HEK293 (cell line): ENCODE measurements at regions not wholly inside any gene's neighbourhood (a gene's known extent, or its start where the extent isn't known, plus 50 kb on each side); places are given as distances from the start of the nearest gene placed in this dataset.

Experiments used
- CTCF ChIA-PET: fragments of 350-600 bp; formaldehyde crosslinking; extraction: SDS; loops from one replicate; lab custom pipeline; 2021; ENCODE audit warnings: antibody characterized with exemption; lab: Yijun Ruan, JAX
- POLR2A ChIA-PET: fragments of 300-600 bp; formaldehyde crosslinking; extraction: SDS; loops from one replicate; lab custom pipeline; 2020; ENCODE audit warnings: antibody characterized with exemption, inconsistent platforms; lab: Yijun Ruan, JAX
- H3K27ac ChIP-seq: fragments of 200-500 bp; sonication (Bioruptor generic); 2 replicates; pipeline ENCODE4 v1.5.1; 2014; ENCODE audit warnings: low read depth, low read length, control low read depth, inconsistent platforms; ENCODE audit errors: extremely low read depth
- H3K36me3 ChIP-seq, 2 experiments: fragments of 200-500 bp in 1 of 2; sonication (Bioruptor generic) in 1 of 2; 1 replicate in 1 of 2; 2 replicates in 1 of 2; pipeline ENCODE4 v1.5.1; 2014 to 2017; ENCODE audit warnings: inconsistent platforms in 2 of 2, low read length in 2 of 2; ENCODE audit not compliant: control insufficient read depth in 2 of 2, insufficient read depth in 1 of 2
- H3K4me1 ChIP-seq: fragments of 200-500 bp; sonication (Bioruptor generic); 2 replicates; pipeline ENCODE4 v1.5.1; 2014; ENCODE audit warnings: mild to moderate bottlenecking, low read length, inconsistent platforms; ENCODE audit not compliant: control insufficient read depth, insufficient read depth
- H3K4me3 ChIP-seq: 2 replicates; pipeline ENCODE4 v1.5.1; 2011; ENCODE audit warnings: low read depth, mild to moderate bottlenecking, control low read depth, low read length, moderate library complexity
- H3K9me3 ChIP-seq: fragments of 200-500 bp; sonication (Bioruptor generic); 2 replicates; pipeline ENCODE4 v1.5.1; 2014; ENCODE audit warnings: low read depth, low read length, inconsistent platforms; ENCODE audit not compliant: control insufficient read depth, insufficient read depth
- EGR2 ChIP-seq: fragments of 450-650 bp; formaldehyde crosslinking; IDR thresholded peaks from 2 replicates; pipeline ENCODE4 v1.5.1; 2016; ENCODE audit warnings: low read depth, missing biosample characterization, missing genetic modification characterization
- GFI1B ChIP-seq: fragments of 450-650 bp; formaldehyde crosslinking; IDR thresholded peaks from 2 replicates; pipeline ENCODE4 v1.5.1; 2016; ENCODE audit warnings: missing biosample characterization, missing genetic modification characterization
- HOXD13 ChIP-seq: sonication (generic); formaldehyde crosslinking; IDR thresholded peaks from 2 replicates; pipeline ENCODE4 v1.8.0; 2022; ENCODE audit warnings: missing genetic modification reagents, borderline replicate concordance
- KLF16 ChIP-seq: fragments of 450-650 bp; formaldehyde crosslinking; IDR thresholded peaks from 2 replicates; pipeline ENCODE4 v1.5.1; 2017; ENCODE audit warnings: missing biosample characterization, missing genetic modification characterization
- REST ChIP-seq: fragments of 450-650 bp; formaldehyde crosslinking; IDR thresholded peaks from 2 replicates; pipeline ENCODE4 v1.5.1; 2016; ENCODE audit warnings: missing biosample characterization, missing genetic modification characterization
- SALL2 ChIP-seq: fragments of 450-650 bp; formaldehyde crosslinking; IDR thresholded peaks from 2 replicates; pipeline ENCODE4 v1.5.0; 2017; ENCODE audit warnings: missing biosample characterization, mild to moderate bottlenecking, missing genetic modification characterization, borderline replicate concordance
- ZBTB1 ChIP-seq: fragments of 450-650 bp; formaldehyde crosslinking; IDR thresholded peaks from 2 replicates; pipeline ENCODE4 v1.5.1; 2016; ENCODE audit warnings: missing biosample characterization, missing genetic modification characterization
- ZBTB26 ChIP-seq: fragments of 450-650 bp; formaldehyde crosslinking; optimal IDR thresholded peaks from 2 replicates; pipeline ENCODE3; 2016; ENCODE audit warnings: missing biosample characterization, mild to moderate bottlenecking, missing genetic modification characterization
- ZBTB49 ChIP-seq: fragments of 450-650 bp; formaldehyde crosslinking; IDR thresholded peaks from 2 replicates; pipeline ENCODE4 v1.5.1; 2016; ENCODE audit warnings: missing biosample characterization, missing genetic modification characterization, low read depth
- ZNF266 ChIP-seq: fragments of 450-650 bp; formaldehyde crosslinking; IDR thresholded peaks from 2 replicates; pipeline ENCODE4 v1.5.1; 2016; ENCODE audit warnings: missing biosample characterization, missing genetic modification characterization, low read depth
- ZNF280D ChIP-seq: fragments of 450-650 bp; formaldehyde crosslinking; IDR thresholded peaks from 2 replicates; pipeline ENCODE4 v1.5.1; 2016; ENCODE audit warnings: missing biosample characterization, missing genetic modification characterization
- ZNF416 ChIP-seq: fragments of 450-650 bp; formaldehyde crosslinking; IDR thresholded peaks from 2 replicates; pipeline ENCODE4 v1.5.1; 2016; ENCODE audit warnings: missing biosample characterization, missing genetic modification characterization
- ZNF513 ChIP-seq: fragments of 450-650 bp; IDR thresholded peaks from 2 replicates; pipeline ENCODE4 v1.5.1; 2018; ENCODE audit warnings: missing biosample characterization, missing genetic modification characterization
- ZNF623 ChIP-seq: fragments of 450-650 bp; formaldehyde crosslinking; IDR thresholded peaks from 2 replicates; pipeline ENCODE4 v1.5.1; 2016; ENCODE audit warnings: missing biosample characterization, missing genetic modification characterization
- ZNF670 ChIP-seq: fragments of 450-650 bp; formaldehyde crosslinking; IDR thresholded peaks from 2 replicates; pipeline ENCODE4 v1.5.1; 2016; ENCODE audit warnings: missing biosample characterization, missing genetic modification characterization, low read depth

- Histone ChIP-seq H3K9me3 (no peaks in the 10 kb centered on the region), H3K4me1 (no peaks in the 10 kb centered on the region)
- no peak for TF ChIP-seq EGR2 (tag by site-specific recombination)
- TF ChIP-seq ZNF416 (tag by site-specific recombination): no peak
- no peak for TF ChIP-seq HOXD13 (CRISPR knock-in tag)
- no peak for TF ChIP-seq ZNF670
- TF ChIP-seq ZNF266: no peak
- TF ChIP-seq ZBTB49 (tag by site-specific recombination): no peak
- TF ChIP-seq GFI1B (tag by site-specific recombination): no peak
- no peak for TF ChIP-seq KLF16 (tag by site-specific recombination)
- TF ChIP-seq SALL2: no peak
- TF ChIP-seq ZNF280D (tag by site-specific recombination): no peak
- no peak for TF ChIP-seq ZBTB26
- TF ChIP-seq REST (tag by site-specific recombination): no peak
- TF ChIP-seq ZNF623: no peak
- no peak for TF ChIP-seq ZNF513 (tag by site-specific recombination)
- no peak for TF ChIP-seq ZBTB1 (tag by site-specific recombination)
- TF ChIP-seq, all 188 proteins: peak for 0
- no peak overlapping the region for H3K27ac ChIP-seq
- CTCF ChIA-PET: no interaction called here
- H3K4me3 ChIP-seq: no peak overlapping the region
- no peaks in the 10 kb centered on the region for H3K36me3 ChIP-seq
- POLR2A ChIA-PET: no interaction called here
These were observed 80.5 kb downstream of the FASTKD2 start for GRCh38 chr2:206845877-206846276.
